Mesothelial cell of epicardium (in vitro differentiated cells): ENCODE measurements at regions not wholly inside any gene's neighbourhood (a gene's known extent, or its start where the extent isn't known, plus 50 kb on each side); places are given as distances from the start of the nearest gene placed in this dataset.

ENCODE experiments used
- DNase-seq, 2 experiments: peaks; one replicate each; pipeline ENCODE4 v3.0.0; 2021; ENCODE audit warnings: low spot score in 2 of 2; ENCODE audit not compliant: unreplicated experiment in 2 of 2
- H3K27ac Mint-ChIP-seq: 2 replicates; pipeline ENCODE4 v1.8.0; 2021; ENCODE audit warnings: mixed read lengths
- H3K27me3 Mint-ChIP-seq: 2 replicates; pipeline ENCODE4 v1.8.0; 2021; ENCODE audit warnings: low read depth, mixed read lengths
- H3K36me3 Mint-ChIP-seq: 2 replicates; pipeline ENCODE4 v1.8.0; 2021; ENCODE audit warnings: mixed read lengths
- H3K4me1 Mint-ChIP-seq: 2 replicates; pipeline ENCODE4 v1.8.0; 2021; ENCODE audit warnings: mixed read lengths
- H3K4me3 Mint-ChIP-seq: 2 replicates; pipeline ENCODE4 v1.8.0; 2021; ENCODE audit warnings: mild to moderate bottlenecking, moderate library complexity, mixed read lengths
- H3K9me3 Mint-ChIP-seq: 2 replicates; pipeline ENCODE4 v1.8.0; 2021; ENCODE audit warnings: mixed read lengths
- CTCF ChIP-seq: fragments of 200-600 bp; sonication (generic); IDR thresholded peaks from one replicate; pipeline ENCODE4 v1.5.0; 2021; ENCODE audit warnings: antibody characterized with exemption; ENCODE audit not compliant: unreplicated experiment

- Mint-ChIP-seq H3K9me3 (peaks cover 32% of the 10 kb centered on the region), H3K36me3 (no peaks in the 10 kb centered on the region), H3K27ac (no peak overlapping the region), H3K4me1 (no peaks in the 10 kb centered on the region), H3K27me3 (no peaks in the 10 kb centered on the region), H3K4me3 (no peak overlapping the region)
- no peak for DNase-seq
- no peak for TF ChIP-seq CTCF
These were observed 837.3 kb upstream of the SLC35B3 start for GRCh38 chr6:9272671-9273070.

- Mint-ChIP-seq H3K4me3 (no peak overlapping the region), H3K9me3 (peaks cover 20% of the 10 kb centered on the region), H3K27ac (no peak overlapping the region), H3K36me3 (peaks cover 3% of the 10 kb centered on the region), H3K27me3 (no peaks in the 10 kb centered on the region), H3K4me1 (no peaks in the 10 kb centered on the region)
- TF ChIP-seq CTCF: no peak
- DNase-seq: no peak
These were observed 831.4 kb upstream of the SLC35B3 start for GRCh38 chr6:9266741-9267140.

- Mint-ChIP-seq H3K4me3 (no peak overlapping the region), H3K27me3 (no peaks in the 10 kb centered on the region), H3K27ac (no peak overlapping the region), H3K36me3 (peaks cover 6% of the 10 kb centered on the region), H3K9me3 (peaks cover 16% of the 10 kb centered on the region), H3K4me1 (peaks cover 20% of the 10 kb centered on the region)
- TF ChIP-seq CTCF: no peak
- DNase-seq: no peak
These were observed 821.9 kb upstream of the SLC35B3 start for GRCh38 chr6:9257215-9257614.

- H3K9me3 Mint-ChIP-seq: no peaks in the 10 kb centered on the region
These were observed 818.9 kb upstream of the SLC35B3 start for GRCh38 chr6:9254251-9254650.

GRCh38 chr6:9252799-9253198, 817.5 kb upstream of the SLC35B3 start:
- H3K27ac Mint-ChIP-seq: no peak overlapping the region
- H3K36me3 Mint-ChIP-seq: no peaks in the 10 kb centered on the region
- no peaks in the 10 kb centered on the region for H3K27me3 Mint-ChIP-seq
- DNase-seq: no peak
- peaks cover 36% of the 10 kb centered on the region for H3K4me1 Mint-ChIP-seq
- no peak for TF ChIP-seq CTCF
- H3K9me3 Mint-ChIP-seq: no peaks in the 10 kb centered on the region
- H3K4me3 Mint-ChIP-seq: no peak overlapping the region

More at GRCh38 chr6:9254251-9254650, 818.9 kb upstream of the SLC35B3 start:
- TF ChIP-seq CTCF: no peak
- Mint-ChIP-seq H3K27ac (no peak overlapping the region), H3K4me3 (no peak overlapping the region), H3K27me3 (no peaks in the 10 kb centered on the region), H3K36me3 (no peaks in the 10 kb centered on the region), H3K4me1 (peaks cover 30% of the 10 kb centered on the region)
- no peak for DNase-seq

- peak; percentile 21 to 57 for DNase-seq
- H3K27ac Mint-ChIP-seq: no peak overlapping the region
- peak; percentile 14 for TF ChIP-seq CTCF
- H3K4me3 Mint-ChIP-seq: no peak overlapping the region
- H3K4me1 Mint-ChIP-seq: peaks cover 38% of the 10 kb centered on the region
- H3K36me3 Mint-ChIP-seq: no peaks in the 10 kb centered on the region
- H3K9me3 Mint-ChIP-seq: no peaks in the 10 kb centered on the region
- no peaks in the 10 kb centered on the region for H3K27me3 Mint-ChIP-seq
These were observed 815.5 kb upstream of the SLC35B3 start for GRCh38 chr6:9250852-9251251.
